GM12878 (cell line): ENCODE measurements at regions not wholly inside any gene's neighbourhood (a gene's known extent, or its start where the extent isn't known, plus 50 kb on each side); places are given as distances from the start of the nearest gene placed in this dataset.

ENCODE experiments used
- ATAC-seq: fragments of 200-7000 bp; cut with Tn5 transposase; 3 replicates; pipeline ENCODE4 v1.9.1; 2020; ENCODE audit warnings: mild to moderate bottlenecking, moderate library complexity
- BruUV-seq: library from RNA; stranded (reverse); fragments of 400-500 nt; replicated peaks from 2 replicates; lab custom pipeline; 2021; lab: Mats Ljungman, UMichigan
- CTCF ChIA-PET: fragments of 300-600 bp; sonication (Branson Sonifier 250); formaldehyde crosslinking; extraction: SDS; loops from one replicate; lab custom pipeline; 2021; ENCODE audit warnings: inconsistent platforms; lab: Yijun Ruan, JAX
- POLR2A ChIA-PET: fragments of 350-600 bp; formaldehyde crosslinking; extraction: SDS; loops from one replicate; lab custom pipeline; 2021; ENCODE audit warnings: inconsistent platforms; lab: Charles Lee
- RAD21 ChIA-PET: fragments of 300-600 bp; sonication (Branson Sonifier 250); formaldehyde crosslinking; loops from one replicate; lab custom pipeline; 2023; ENCODE audit warnings: antibody characterized with exemption; ENCODE audit not compliant: unreplicated experiment; lab: Charles Lee
- SMC1A ChIA-PET: fragments of 300-600 bp; sonication (Branson Sonifier 250); formaldehyde crosslinking; loops from one replicate; lab custom pipeline; 2023; ENCODE audit not compliant: unreplicated experiment, uncharacterized antibody; lab: Charles Lee
- DNase-seq: peaks from one replicate; pipeline ENCODE4 v3.0.0-alpha.2; 2011; ENCODE audit warnings: low read depth, low spot score
- FAIRE-seq: peaks from 3 replicates; lab custom pipeline; 2011; peaks lifted over from hg19 to GRCh38; lab: Jason Lieb, UNC
- H2AFZ ChIP-seq: 2 replicates; pipeline ENCODE4 v1.6.0; 2011; ENCODE audit warnings: low read depth, low read length, control low read depth; ENCODE audit not compliant: control insufficient read depth
- H3K27ac ChIP-seq: 2 replicates; pipeline ENCODE4 v1.5.1; 2011; ENCODE audit warnings: control low read depth; ENCODE audit not compliant: control insufficient read depth, insufficient read depth
- H3K27me3 ChIP-seq, 2 experiments: replicated peaks in 1 of 2; 2 replicates each; pipeline versions ENCODE4 v1.6.0 to v1.6.1; 2011; ENCODE audit warnings: low read length in 1 of 2; ENCODE audit not compliant: control insufficient read depth in 2 of 2, insufficient read depth in 2 of 2
- H3K36me3 ChIP-seq, 2 experiments: 2 replicates each; pipeline ENCODE4 v1.5.1; 2011; ENCODE audit warnings: low read length in 1 of 2; ENCODE audit not compliant: control insufficient read depth in 2 of 2, insufficient read depth in 2 of 2
- H3K4me1 ChIP-seq: 2 replicates; pipeline ENCODE4 v1.6.1; 2011; ENCODE audit warnings: mild to moderate bottlenecking, low read length, moderate library complexity, mixed read lengths; ENCODE audit not compliant: control insufficient read depth, insufficient read depth
- H3K4me2 ChIP-seq: 2 replicates; pipeline ENCODE4 v1.6.0; 2011; ENCODE audit warnings: control low read depth; ENCODE audit not compliant: control insufficient read depth, insufficient read depth
- H3K4me3 ChIP-seq: fragments of 200-600 bp; sonication (generic); 2 replicates; pipeline ENCODE4 v1.5.1; 2016
- H3K79me2 ChIP-seq: 2 replicates; pipeline ENCODE4 v1.6.0; 2011; ENCODE audit warnings: low read length; ENCODE audit not compliant: control insufficient read depth, insufficient read depth
- H3K9ac ChIP-seq: 2 replicates; pipeline ENCODE4 v1.8.0; 2011; ENCODE audit warnings: low read length, control low read depth, mixed read lengths; ENCODE audit not compliant: control insufficient read depth, insufficient read depth
- H3K9me3 ChIP-seq: replicated peaks from 3 replicates; pipeline ENCODE4 v1.5.1; 2011; ENCODE audit warnings: mild to moderate bottlenecking, low read length; ENCODE audit not compliant: control insufficient read depth, insufficient read depth
- H4K20me1 ChIP-seq: 2 replicates; pipeline ENCODE4 v1.6.0; 2011; ENCODE audit not compliant: control insufficient read depth, insufficient read depth
- EZH2 ChIP-seq: IDR thresholded peaks from 2 replicates; pipeline ENCODE4 v1.6.1; 2012; ENCODE audit warnings: low read depth, mild to moderate bottlenecking, control low read depth, inconsistent platforms, low read length, borderline replicate concordance; ENCODE audit not compliant: control insufficient read depth
- RFX5 ChIP-seq: IDR thresholded peaks from 2 replicates; pipeline ENCODE4 v1.6.1; 2011; ENCODE audit warnings: low read depth, low read length, improper control_type of control experiment
- SMAD5 ChIP-seq: IDR thresholded peaks from 2 replicates; pipeline ENCODE4 v1.6.1; 2016; ENCODE audit warnings: antibody characterized with exemption, low read depth
- WGBS: methylation state at CpG from one replicate; pipeline ENCODE4 v1.1.6; 2016; ENCODE audit warnings: low lambda C conversion rate; ENCODE audit not compliant: insufficient replicate concordance, insufficient coverage; ENCODE audit errors: missing lambda C conversion rate; 5-methylcytosine and 5-hydroxymethylcytosine counted together
- in situ Hi-C: fragments of 300-500 bp; cut with MboI; formaldehyde crosslinking; loops from 9 replicates; pipeline ENCODE4 v1.14.3; 2018; ENCODE audit warnings: mixed read lengths
- intact Hi-C: fragments of 100-400 bp; cut with micrococcal nuclease; formaldehyde crosslinking; loops from one replicate; pipeline ENCODE4 v1.14.2; 2022; ENCODE audit not compliant: unreplicated experiment

DNA sequence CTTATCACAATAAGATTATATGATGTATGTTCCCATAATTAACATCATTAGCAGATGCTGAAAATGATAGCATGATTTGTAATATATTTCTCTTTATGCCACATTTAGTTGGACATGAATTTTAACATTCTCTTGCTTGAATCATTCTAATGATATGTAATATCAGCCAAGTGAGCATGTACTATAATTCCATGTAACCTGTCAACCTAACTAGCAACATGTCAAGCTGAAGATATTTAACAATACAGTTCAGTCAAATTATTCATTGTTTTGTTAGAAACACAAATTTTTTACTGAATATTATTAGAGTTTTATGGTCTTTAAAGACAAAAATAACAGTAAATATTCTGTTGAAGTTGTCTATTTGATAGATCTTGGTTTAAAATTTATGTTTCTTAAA lies 920.4 kb upstream of the PCDH10 start:
- H3K27me3 ChIP-seq, result no peaks in the 10 kb centered on the region
- FAIRE-seq, result no peak
- in situ Hi-C loops, result no loop called here

DNA sequence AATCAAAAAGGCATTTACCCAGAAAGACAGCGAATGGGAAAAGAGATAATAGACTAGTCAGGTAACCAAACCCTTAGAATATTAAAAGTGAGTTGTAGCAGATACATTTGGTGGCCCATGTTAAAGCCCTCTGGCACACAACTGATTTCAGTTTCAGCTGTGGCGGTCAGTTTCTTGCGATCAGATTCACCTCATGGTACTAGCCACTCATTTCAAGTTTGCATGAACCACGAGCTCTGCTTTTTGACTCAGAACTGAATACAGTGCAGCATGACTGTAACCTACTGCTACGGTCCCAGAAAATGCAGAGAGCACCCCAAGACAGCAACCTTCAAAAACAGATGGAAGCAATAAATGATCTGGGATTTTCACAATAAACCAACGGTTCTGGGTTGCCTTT lies 919.1 kb upstream of the PCDH10 start:
- RAD21 ChIA-PET, result no interaction called here
- Histone ChIP-seq H3K79me2 (no peaks in the 10 kb centered on the region), H3K9me3 (no peaks in the 10 kb centered on the region), H2AFZ (no peak overlapping the region), H4K20me1 (no peaks in the 10 kb centered on the region), H3K27me3 (no peaks in the 10 kb centered on the region), H3K4me3 (no peak overlapping the region), H3K4me1 (no peaks in the 10 kb centered on the region), H3K27ac (no peak overlapping the region), H3K4me2 (no peak overlapping the region), H3K9ac (no peak overlapping the region), H3K36me3 (no peaks in the 10 kb centered on the region)
- DNase-seq (no peak), FAIRE-seq (no peak), ATAC-seq (peak; percentile 78)
- 0% methylated on average over 6 of the region's 6 CpGs for WGBS
- intact Hi-C loops, result no loop called here
- SMC1A ChIA-PET, result interaction anchor here (1.0 kb wide), 1 partner anchor 15 kb away, joined by 3 read pairs; no protein-coding TSS in a partner anchor
- POLR2A ChIA-PET, result no interaction called here
- CTCF ChIA-PET, result no interaction called here
- BruUV-seq, result no TSS peak
- no peak for TF ChIP-seq EZH2
- in situ Hi-C loops, result no loop called here

More for the DNA sequence above, 920.4 kb upstream of the PCDH10 start:
- Histone ChIP-seq H3K36me3 (no peaks in the 10 kb centered on the region), H3K9ac (no peak overlapping the region), H3K27ac (no peak overlapping the region), H3K4me3 (no peak overlapping the region), H3K79me2 (no peaks in the 10 kb centered on the region), H3K9me3 (no peaks in the 10 kb centered on the region), H3K4me1 (no peaks in the 10 kb centered on the region), H3K4me2 (no peak overlapping the region), H4K20me1 (no peaks in the 10 kb centered on the region), H2AFZ (no peak overlapping the region)
- CTCF ChIA-PET, result no interaction called here
- SMC1A ChIA-PET, result no interaction called here
- intact Hi-C loops, result no loop called here
- BruUV-seq, result no TSS peak
- no peak for TF ChIP-seq RFX5
- TF ChIP-seq SMAD5, result no peak
- POLR2A ChIA-PET, result no interaction called here
- RAD21 ChIA-PET, result no interaction called here
- ATAC-seq, result no peak
- no peak for DNase-seq
